K562 (cell line): ENCODE measurements at regions not wholly inside any gene's neighbourhood (a gene's known extent, or its start where the extent isn't known, plus 50 kb on each side); places are given as distances from the start of the nearest gene placed in this dataset.

ENCODE experiments used
- ATAC-seq: fragments of 200-7000 bp; cut with Tn5 transposase; 3 replicates; pipeline ENCODE4 v1.9.1; 2020; ENCODE audit warnings: moderate library complexity
- BruUV-seq: library from RNA; stranded (reverse); fragments of 400-500 nt; replicated peaks from 2 replicates; lab custom pipeline; 2021; lab: Mats Ljungman, UMichigan
- CTCF ChIA-PET: fragments of 300-600 bp; formaldehyde crosslinking; extraction: SDS; loops from one replicate; lab custom pipeline; 2021; ENCODE audit warnings: low intra/inter-chr PET ratio; lab: Yijun Ruan, JAX
- POLR2A ChIA-PET: fragments of 300-600, 350-650 bp; sonication (Branson Sonifier 250); formaldehyde crosslinking; extraction: SDS; loops from one replicate; lab custom pipeline; 2021; ENCODE audit warnings: antibody characterized with exemption, inconsistent platforms; lab: Yijun Ruan, JAX
- DNase-seq, 4 experiments: peaks; one replicate each; pipeline versions ENCODE4 v3.0.0 to v3.0.0-alpha.2; 2011 to 2018; ENCODE audit warnings: low spot score in 3 of 4, mixed read lengths in 3 of 4; ENCODE audit errors: extremely low read depth in 1 of 4
- FAIRE-seq: peaks from 2 replicates; lab custom pipeline; 2011; peaks lifted over from hg19 to GRCh38; lab: Jason Lieb, UNC
- H2AFZ ChIP-seq: 2 replicates; pipeline ENCODE4 v1.6.0; 2011; ENCODE audit warnings: low read depth, low read length, control low read depth, inconsistent platforms
- H3K27ac ChIP-seq: fragments of 200-600 bp; 3 replicates; pipeline ENCODE4 v1.8.0; 2011; ENCODE audit warnings: low read depth, mild to moderate bottlenecking, control low read depth, inconsistent platforms, low read length, moderate library complexity, mixed read lengths; ENCODE audit errors: extremely low read depth
- H3K27me3 ChIP-seq, 2 experiments: fragments of 300-600 bp in 1 of 2; 2 replicates in 1 of 2; 3 replicates in 1 of 2; pipeline versions ENCODE4 v1.6.0 to v1.8.0; 2011; ENCODE audit warnings: inconsistent platforms in 2 of 2, low read length in 2 of 2, mild to moderate bottlenecking in 1 of 2, mixed read lengths in 1 of 2, moderate library complexity in 1 of 2; ENCODE audit not compliant: control insufficient read depth in 2 of 2, insufficient read depth in 2 of 2
- H3K36me3 ChIP-seq: fragments of 300-600 bp; 3 replicates; pipeline ENCODE4 v1.8.0; 2011; ENCODE audit warnings: mild to moderate bottlenecking, low read length, inconsistent platforms; ENCODE audit not compliant: control insufficient read depth, insufficient read depth
- H3K4me1 ChIP-seq, 2 experiments: fragments of 200-600 bp in 1 of 2; replicated peaks in 1 of 2; 2 replicates in 1 of 2; 3 replicates in 1 of 2; pipeline versions ENCODE4 v1.5.1 to v1.8.0; 2011; ENCODE audit warnings: inconsistent platforms in 2 of 2, low read length in 2 of 2, mild to moderate bottlenecking in 1 of 2, mixed read lengths in 1 of 2, moderate library complexity in 1 of 2; ENCODE audit not compliant: control insufficient read depth in 2 of 2, insufficient read depth in 2 of 2
- H3K4me2 ChIP-seq: 2 replicates; pipeline ENCODE4 v1.6.1; 2011; ENCODE audit warnings: low read length, control low read depth, inconsistent platforms, mixed read lengths; ENCODE audit not compliant: insufficient read depth
- H3K4me3 ChIP-seq: fragments of 200-600 bp; sonication (generic), shearing (Covaris generic); 2 replicates; pipeline ENCODE4 v1.5.1; 2016; ENCODE audit warnings: control low read depth, inconsistent platforms
- H3K79me2 ChIP-seq: fragments of 200-600 bp; 3 replicates; pipeline ENCODE4 v1.8.0; 2011; ENCODE audit warnings: low read length, inconsistent platforms; ENCODE audit not compliant: control insufficient read depth, insufficient read depth
- H3K9ac ChIP-seq, 2 experiments: 2 replicates each; pipeline versions ENCODE4 v1.6.0 to v1.6.1; 2011; ENCODE audit warnings: low read depth in 2 of 2, low read length in 2 of 2, control low read depth in 1 of 2, inconsistent platforms in 1 of 2, mild to moderate bottlenecking in 1 of 2, mixed read lengths in 1 of 2; ENCODE audit not compliant: insufficient read depth in 1 of 2
- H3K9me1 ChIP-seq: one replicate; pipeline ENCODE4 v1.6.0; 2011; ENCODE audit warnings: inconsistent platforms, mild to moderate bottlenecking, low read length, moderate library complexity; ENCODE audit not compliant: control insufficient read depth, insufficient read depth
- H3K9me3 ChIP-seq: replicated peaks from 2 replicates; pipeline ENCODE4 v1.5.1; 2011; ENCODE audit warnings: low read depth, low read length, inconsistent platforms; ENCODE audit not compliant: control insufficient read depth, insufficient read depth
- H4K20me1 ChIP-seq: replicated peaks from 2 replicates; pipeline ENCODE4 v1.6.1; 2011; ENCODE audit warnings: low read length, inconsistent platforms, mixed read lengths; ENCODE audit not compliant: control insufficient read depth, insufficient read depth
- ARID2 ChIP-seq: fragments of 450-650 bp; IDR thresholded peaks from 2 replicates; pipeline ENCODE4 v1.6.1; 2017; ENCODE audit warnings: antibody characterized with exemption, mild to moderate bottlenecking
- DLX4 ChIP-seq: fragments of 250-450 bp; sonication (Bioruptor Pico); IDR thresholded peaks from 2 replicates; pipeline ENCODE4 v1.6.1; 2021; ENCODE audit warnings: mild to moderate bottlenecking
- EHMT2 ChIP-seq: fragments of 450-650 bp; IDR thresholded peaks from 2 replicates; pipeline ENCODE4 v1.6.1; 2018; ENCODE audit warnings: antibody characterized with exemption
- MEF2D ChIP-seq: conservative IDR thresholded peaks from 2 replicates; pipeline ENCODE4 v1.6.1; 2016; ENCODE audit warnings: low read depth, missing genetic modification characterization, missing compliant biosample characterization
- NUFIP1 ChIP-seq: fragments of 450-650 bp; IDR thresholded peaks from 2 replicates; pipeline ENCODE4 v1.6.1; 2018; ENCODE audit not compliant: partially characterized antibody
- SREBF2 ChIP-seq: sonication (generic); formaldehyde crosslinking; IDR thresholded peaks from 2 replicates; pipeline ENCODE4 v1.4.0; 2020; ENCODE audit warnings: mild to moderate bottlenecking, missing genetic modification reagents
- SRSF9 ChIP-seq: fragments of 200-400 bp; formaldehyde crosslinking; IDR thresholded peaks from 2 replicates; pipeline ENCODE4 v1.6.1; 2017; ENCODE audit warnings: low read depth, low read length, borderline replicate concordance
- TCFL5 ChIP-seq: fragments of 250-450 bp; sonication (Bioruptor Pico); conservative IDR thresholded peaks from 2 replicates; pipeline ENCODE4 v1.6.1; 2021; ENCODE audit warnings: mild to moderate bottlenecking, moderate library complexity, matching md5 sums
- ZBTB49 ChIP-seq: sonication (generic); formaldehyde crosslinking; IDR thresholded peaks from 2 replicates; pipeline ENCODE4 v1.8.0; 2022; ENCODE audit warnings: missing genetic modification reagents, mild to moderate bottlenecking, borderline replicate concordance
- ZFX ChIP-seq: sonication (generic); formaldehyde crosslinking; IDR thresholded peaks from 2 replicates; pipeline ENCODE4 v1.8.0; 2022; ENCODE audit warnings: mild to moderate bottlenecking, missing genetic modification reagents, moderate library complexity
- ZNF143 ChIP-seq: sonication (generic); formaldehyde crosslinking; IDR thresholded peaks from 2 replicates; pipeline ENCODE4 v1.9.0; 2022; ENCODE audit warnings: mild to moderate bottlenecking, missing genetic modification reagents
- ZNF347 ChIP-seq: fragments of 450-650 bp; formaldehyde crosslinking; IDR thresholded peaks from 2 replicates; pipeline ENCODE4 v1.4.0; 2020; ENCODE audit warnings: low read depth, mild to moderate bottlenecking, moderate library complexity
- ZZZ3 ChIP-seq: fragments of 450-650 bp; IDR thresholded peaks from 2 replicates; pipeline ENCODE4 v1.6.1; 2016; ENCODE audit warnings: antibody characterized with exemption, mild to moderate bottlenecking, moderate library complexity
- WGBS: fragments of 100-300 bp; shearing (Covaris generic); methylation state at CpG from one replicate; pipeline ENCODE4 v1.1.6; 2016; ENCODE audit warnings: low coverage, mixed read lengths; ENCODE audit not compliant: insufficient coverage; ENCODE audit errors: missing lambda C conversion rate; 5-methylcytosine and 5-hydroxymethylcytosine counted together
- in situ Hi-C: fragments of 300-500 bp; cut with MboI; formaldehyde crosslinking; loops from 4 replicates; pipeline ENCODE4 v1.15.0; 2018; ENCODE audit warnings: inconsistent platforms, mixed read lengths
- intact Hi-C: fragments of 100-400 bp; cut with micrococcal nuclease; formaldehyde crosslinking; loops from 2 replicates; pipeline ENCODE4 v1.14.2; 2022
- TF ChIP-seq, protein P1 (sequence below): IDR thresholded peaks from 3 replicates; pipeline ENCODE4 v1.6.1; 2011; ENCODE audit warnings: borderline replicate concordance, mild to moderate bottlenecking, moderate library complexity; ENCODE audit not compliant: insufficient read length; ENCODE audit errors: extremely low read depth

- no peak for TF ChIP-seq ZFX (CRISPR knock-in tag)
- TF ChIP-seq, all 486 proteins: peak for 0
These were observed 524.6 kb upstream of the CDH4 start (continued) for GRCh38 chr20:60727425-60727824.

- CTCF ChIA-PET: no interaction called here
- in situ Hi-C loops: no loop called here
- POLR2A ChIA-PET: no interaction called here
- no peak for ATAC-seq
- H2AFZ ChIP-seq: no peak overlapping the region
- no peaks in the 10 kb centered on the region for H3K36me3 ChIP-seq
- H3K9me1 ChIP-seq: no peaks in the 10 kb centered on the region
- no peaks in the 10 kb centered on the region for H3K4me1 ChIP-seq
- DNase-seq: no peak
- FAIRE-seq: no peak
- intact Hi-C loops: no loop called here
- BruUV-seq: no TSS peak
- no peak overlapping the region for H3K4me2 ChIP-seq
- H3K79me2 ChIP-seq: no peaks in the 10 kb centered on the region
- H3K27me3 ChIP-seq: no peaks in the 10 kb centered on the region
- H3K4me3 ChIP-seq: no peak overlapping the region
- H3K27ac ChIP-seq: no peak overlapping the region
- no peaks in the 10 kb centered on the region for H3K9me3 ChIP-seq
- H3K9ac ChIP-seq: no peak overlapping the region
- WGBS: 0% methylated on average over 4 of the region's 4 CpGs
- H4K20me1 ChIP-seq: no peaks in the 10 kb centered on the region; the same call in 1 of the 2 replicates
- TF ChIP-seq, protein P1, sequence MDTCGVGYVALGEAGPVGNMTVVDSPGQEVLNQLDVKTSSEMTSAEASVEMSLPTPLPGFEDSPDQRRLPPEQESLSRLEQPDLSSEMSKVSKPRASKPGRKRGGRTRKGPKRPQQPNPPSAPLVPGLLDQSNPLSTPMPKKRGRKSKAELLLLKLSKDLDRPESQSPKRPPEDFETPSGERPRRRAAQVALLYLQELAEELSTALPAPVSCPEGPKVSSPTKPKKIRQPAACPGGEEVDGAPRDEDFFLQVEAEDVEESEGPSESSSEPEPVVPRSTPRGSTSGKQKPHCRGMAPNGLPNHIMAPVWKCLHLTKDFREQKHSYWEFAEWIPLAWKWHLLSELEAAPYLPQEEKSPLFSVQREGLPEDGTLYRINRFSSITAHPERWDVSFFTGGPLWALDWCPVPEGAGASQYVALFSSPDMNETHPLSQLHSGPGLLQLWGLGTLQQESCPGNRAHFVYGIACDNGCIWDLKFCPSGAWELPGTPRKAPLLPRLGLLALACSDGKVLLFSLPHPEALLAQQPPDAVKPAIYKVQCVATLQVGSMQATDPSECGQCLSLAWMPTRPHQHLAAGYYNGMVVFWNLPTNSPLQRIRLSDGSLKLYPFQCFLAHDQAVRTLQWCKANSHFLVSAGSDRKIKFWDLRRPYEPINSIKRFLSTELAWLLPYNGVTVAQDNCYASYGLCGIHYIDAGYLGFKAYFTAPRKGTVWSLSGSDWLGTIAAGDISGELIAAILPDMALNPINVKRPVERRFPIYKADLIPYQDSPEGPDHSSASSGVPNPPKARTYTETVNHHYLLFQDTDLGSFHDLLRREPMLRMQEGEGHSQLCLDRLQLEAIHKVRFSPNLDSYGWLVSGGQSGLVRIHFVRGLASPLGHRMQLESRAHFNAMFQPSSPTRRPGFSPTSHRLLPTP: no peak
- TF ChIP-seq SREBF2 (no peak), ZNF347 (CRISPR knock-in tag) (no peak), EHMT2 (no peak), DLX4 (CRISPR knock-in tag) (no peak), ZNF143 (CRISPR knock-in tag) (no peak), SRSF9 (no peak), ZBTB49 (no peak), ZZZ3 (no peak), NUFIP1 (no peak), TCFL5 (CRISPR knock-in tag) (no peak), MEF2D (no peak), ARID2 (no peak)
These were observed 523.4 kb upstream of the CDH4 start for GRCh38 chr20:60728705-60729104.
